ENCODE measurements at regions not wholly inside any gene's neighbourhood (a gene's known extent, or its start where the extent isn't known, plus 50 kb on each side); places are given as distances from the start of the nearest gene placed in this dataset.

GRCh38 chr9:87054999-87055686 lies 107.8 kb upstream of the GAS1 start:
- TF ChIP-seq, protein P1, sequence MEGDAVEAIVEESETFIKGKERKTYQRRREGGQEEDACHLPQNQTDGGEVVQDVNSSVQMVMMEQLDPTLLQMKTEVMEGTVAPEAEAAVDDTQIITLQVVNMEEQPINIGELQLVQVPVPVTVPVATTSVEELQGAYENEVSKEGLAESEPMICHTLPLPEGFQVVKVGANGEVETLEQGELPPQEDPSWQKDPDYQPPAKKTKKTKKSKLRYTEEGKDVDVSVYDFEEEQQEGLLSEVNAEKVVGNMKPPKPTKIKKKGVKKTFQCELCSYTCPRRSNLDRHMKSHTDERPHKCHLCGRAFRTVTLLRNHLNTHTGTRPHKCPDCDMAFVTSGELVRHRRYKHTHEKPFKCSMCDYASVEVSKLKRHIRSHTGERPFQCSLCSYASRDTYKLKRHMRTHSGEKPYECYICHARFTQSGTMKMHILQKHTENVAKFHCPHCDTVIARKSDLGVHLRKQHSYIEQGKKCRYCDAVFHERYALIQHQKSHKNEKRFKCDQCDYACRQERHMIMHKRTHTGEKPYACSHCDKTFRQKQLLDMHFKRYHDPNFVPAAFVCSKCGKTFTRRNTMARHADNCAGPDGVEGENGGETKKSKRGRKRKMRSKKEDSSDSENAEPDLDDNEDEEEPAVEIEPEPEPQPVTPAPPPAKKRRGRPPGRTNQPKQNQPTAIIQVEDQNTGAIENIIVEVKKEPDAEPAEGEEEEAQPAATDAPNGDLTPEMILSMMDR (IDR thresholded peaks at IDR 0.05; ENCODE audit: low read depth, low read length) = no peak

GRCh38 chr9:87059772-87060171 lies 112.5 kb upstream of the GAS1 start:
- DNase-seq (ENCODE audit: extremely low read depth, low read depth) = no peak
- TF ChIP-seq, protein P1 (IDR thresholded peaks at IDR 0.05; ENCODE audit: low read depth, low read length) = no peak

More at GRCh38 chr9:87054999-87055686, 107.8 kb upstream of the GAS1 start:
- DNase-seq (ENCODE audit: extremely low read depth, low read depth) = no peak

- TF ChIP-seq, protein P1 (IDR thresholded peaks at IDR 0.05; ENCODE audit: low read depth, low read length) = no peak
- no peak for DNase-seq (ENCODE audit: extremely low read depth, low read depth)
Measured at GRCh38 chr9:87062746-87063145, 115.4 kb upstream of the GAS1 start.

DNA sequence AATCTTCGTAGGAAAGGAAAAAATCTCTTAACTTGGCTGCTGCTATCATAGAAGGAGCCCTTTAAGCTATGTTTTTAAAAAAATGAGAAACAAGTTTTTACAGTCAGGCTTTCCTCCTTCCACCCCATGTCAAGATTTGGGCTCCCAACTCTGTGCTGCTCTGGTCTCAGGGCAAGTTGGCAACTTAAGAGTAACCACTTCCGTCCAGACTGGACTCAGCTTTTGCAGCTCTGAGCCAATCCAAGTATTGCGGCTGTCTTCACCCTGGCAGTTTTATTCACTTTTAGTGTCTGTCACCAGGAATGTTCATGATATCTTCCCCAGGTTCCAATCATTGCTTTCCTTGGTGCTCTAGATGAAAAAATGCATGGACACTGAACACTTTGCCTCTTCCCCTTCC lies 115.9 kb upstream of the GAS1 start:
- TF ChIP-seq, protein P1 (IDR thresholded peaks at IDR 0.05; ENCODE audit: low read depth, low read length) = no peak
- no peak for DNase-seq (ENCODE audit: extremely low read depth, low read depth)

DNA sequence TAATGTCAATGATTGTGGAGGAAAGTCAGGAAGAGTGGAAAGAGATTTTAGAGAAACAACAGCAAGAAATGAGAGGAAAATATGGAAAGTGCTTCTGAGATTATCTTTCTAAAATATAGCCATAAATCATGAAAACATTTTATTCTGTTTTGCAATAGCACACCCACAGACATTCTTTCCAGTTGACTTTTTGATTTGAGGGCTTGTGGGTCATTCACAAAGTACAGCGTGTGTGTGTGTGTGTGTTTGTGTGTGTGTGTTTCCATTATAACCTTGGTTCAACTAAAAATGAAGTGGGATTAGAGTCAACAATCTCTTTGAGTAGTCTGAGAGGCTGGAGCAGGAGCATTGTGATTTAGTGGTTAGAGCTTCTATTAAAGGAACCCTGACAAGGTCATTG lies 116.6 kb upstream of the GAS1 start:
- TF ChIP-seq, protein P1 (IDR thresholded peaks at IDR 0.05; ENCODE audit: low read depth, low read length) = no peak
- DNase-seq (ENCODE audit: extremely low read depth, low read depth) = no peak

DNA sequence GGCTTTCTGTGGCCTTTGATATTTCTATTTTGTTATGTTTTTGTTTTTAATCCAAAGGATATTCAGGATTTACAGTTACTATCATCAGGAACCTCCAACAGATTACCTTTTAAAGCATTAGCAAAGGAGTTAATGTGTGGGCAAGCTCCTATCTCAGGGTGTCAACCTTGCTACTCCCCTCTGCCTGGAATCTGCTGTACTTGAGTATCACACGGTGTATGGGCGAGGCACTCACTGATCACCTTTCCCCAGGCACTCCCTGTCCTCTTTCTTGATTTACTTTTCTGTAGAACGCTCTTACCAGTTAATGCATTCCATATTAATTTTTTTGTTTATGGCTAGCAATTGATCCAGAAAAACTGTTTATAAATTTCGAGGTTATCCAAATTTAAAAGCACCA lies 117.0 kb upstream of the GAS1 start:
- DNase-seq (ENCODE audit: extremely low read depth, low read depth) = no peak
- TF ChIP-seq, protein P1 (IDR thresholded peaks at IDR 0.05; ENCODE audit: low read depth, low read length) = no peak

DNA sequence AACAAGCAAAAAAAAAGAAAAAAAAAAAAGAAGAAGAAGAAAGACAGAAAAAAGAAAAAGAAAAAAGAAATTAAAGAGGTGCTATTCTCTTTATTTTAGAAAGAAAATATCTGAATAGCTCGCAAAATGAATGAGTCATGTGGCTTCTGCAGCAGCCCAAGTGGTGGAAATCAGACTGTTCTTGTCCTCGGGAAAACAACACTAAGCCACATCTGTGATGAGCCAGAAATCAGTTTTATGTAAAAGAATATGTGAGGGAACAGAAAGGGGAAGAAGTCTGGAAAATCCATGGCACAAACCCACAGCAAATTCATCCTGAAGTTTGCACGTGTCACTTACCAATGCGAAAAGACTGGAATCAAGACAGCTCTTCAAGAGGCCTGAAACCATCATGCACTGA lies 118.7 kb upstream of the GAS1 start:
- no peak for DNase-seq (ENCODE audit: extremely low read depth, low read depth)
- TF ChIP-seq, protein P1 (IDR thresholded peaks at IDR 0.05; ENCODE audit: low read depth, low read length) = no peak

Data from AG09319 (cell line).